HL-60 (cell line): ENCODE measurements at regions not wholly inside any gene's neighbourhood (a gene's known extent, or its start where the extent isn't known, plus 50 kb on each side); places are given as distances from the start of the nearest gene placed in this dataset.

Experiments
- DNase-seq, 2 experiments: peaks; one replicate each; pipeline ENCODE4 v3.0.0-alpha.2; 2010 to 2020; ENCODE audit warnings: low read depth in 1 of 2, low spot score in 1 of 2
- H3K27ac ChIP-seq: fragments of 250-450 bp; sonication (Bioruptor Pico); replicated peaks from 2 replicates; pipeline ENCODE4 v1.5.1; 2020; ENCODE audit warnings: mild to moderate bottlenecking, moderate library complexity
- H3K27me3 ChIP-seq: fragments of 250-450 bp; sonication (Bioruptor Pico); 2 replicates; pipeline ENCODE4 v1.5.1; 2021; ENCODE audit warnings: mild to moderate bottlenecking, moderate library complexity; ENCODE audit not compliant: insufficient read depth, poor library complexity, severe bottlenecking
- H3K4me3 ChIP-seq: replicated peaks from 2 replicates; pipeline ENCODE4 v1.5.1; 2011; ENCODE audit warnings: mild to moderate bottlenecking, control low read depth, low read length; ENCODE audit not compliant: insufficient read depth
- CTCF ChIP-seq: IDR thresholded peaks from one replicate; pipeline ENCODE4 v1.5.1; 2011; ENCODE audit warnings: low read length, control low read depth, inconsistent platforms; ENCODE audit not compliant: insufficient read depth
- GABPA ChIP-seq: IDR thresholded peaks from 2 replicates; pipeline ENCODE4 v1.6.1; 2012; ENCODE audit warnings: low read depth
- POLR2AphosphoS5 ChIP-seq: IDR thresholded peaks from 2 replicates; pipeline ENCODE4 v1.6.1; 2012; ENCODE audit warnings: low read depth
- REST ChIP-seq: IDR thresholded peaks from 2 replicates; pipeline ENCODE4 v1.6.1; 2012; ENCODE audit warnings: low read depth; ENCODE audit not compliant: insufficient replicate concordance
- SPI1 ChIP-seq: IDR thresholded peaks from 2 replicates; pipeline ENCODE4 v1.6.1; 2012; ENCODE audit warnings: low read depth, mild to moderate bottlenecking, borderline replicate concordance

- no peak overlapping the region for H3K27ac ChIP-seq
- H3K4me3 ChIP-seq, result no peak overlapping the region
- TF ChIP-seq CTCF (no peak), REST (no peak), GABPA (no peak), SPI1 (no peak), POLR2AphosphoS5 (no peak)
- no peak for DNase-seq
- H3K27me3 ChIP-seq, result no peaks in the 10 kb centered on the region
Measured at GRCh38 chr3:113084777-113085176, 94.0 kb downstream of the GTPBP8 start.

- TF ChIP-seq GABPA, result no peak
- no peak for TF ChIP-seq CTCF
- no peak for TF ChIP-seq POLR2AphosphoS5
- TF ChIP-seq REST, result no peak
- TF ChIP-seq SPI1, result no peak
- DNase-seq, result no peak
- Histone ChIP-seq H3K27me3 (no peaks in the 10 kb centered on the region), H3K27ac (no peak overlapping the region), H3K4me3 (no peak overlapping the region)
Measured at GRCh38 chr3:113086560-113087461, 96.0 kb downstream of the GTPBP8 start.

GRCh38 chr3:113088616-113089015, 97.8 kb downstream of the GTPBP8 start:
- TF ChIP-seq REST (no peak), CTCF (no peak), SPI1 (no peak), GABPA (no peak), POLR2AphosphoS5 (no peak)
- DNase-seq, result no peak
- H3K4me3 ChIP-seq, result no peak overlapping the region
- H3K27me3 ChIP-seq, result no peaks in the 10 kb centered on the region
- no peak overlapping the region for H3K27ac ChIP-seq
